Stimulated activated naive B cell treated with anti-CD40 and anti-IgM and Interleukin-4, amounts not matched to agents 10 μg/mL and 1 μg/mL and 100 μg/mL, for 72 hours (primary cell): ENCODE measurements at regions not wholly inside any gene's neighbourhood (a gene's known extent, or its start where the extent isn't known, plus 50 kb on each side); places are given as distances from the start of the nearest gene placed in this dataset.

Source experiments
- ATAC-seq, 2 donors: fragments of 150-1000 bp; cut with Tn5 transposase; replicated peaks; 2 replicates each; pipeline ENCODE4 v1.10.0; 2021; ENCODE audit warnings: moderate library complexity in 1 of 2
- DNase-seq: peaks from one replicate; pipeline ENCODE4 v3.0.0; 2021
- H3K27ac Mint-ChIP-seq: one replicate; pipeline ENCODE4 v1.8.0; 2022; ENCODE audit warnings: mild to moderate bottlenecking, mixed read lengths
- H3K27me3 Mint-ChIP-seq, 2 donors: one replicate each; pipeline ENCODE4 v1.8.0; 2022; ENCODE audit warnings: mixed read lengths in 2 of 2
- H3K36me3 Mint-ChIP-seq, 2 donors: one replicate each; pipeline ENCODE4 v1.8.0; 2022; ENCODE audit warnings: mixed read lengths in 2 of 2, mild to moderate bottlenecking in 1 of 2
- H3K4me1 Mint-ChIP-seq, 2 donors: one replicate each; pipeline ENCODE4 v1.8.0; 2022; ENCODE audit warnings: mixed read lengths in 2 of 2, mild to moderate bottlenecking in 1 of 2
- H3K4me3 Mint-ChIP-seq, 2 donors: one replicate each; pipeline ENCODE4 v1.8.0; 2022; ENCODE audit warnings: mild to moderate bottlenecking in 2 of 2, mixed read lengths in 2 of 2, moderate library complexity in 1 of 2
- H3K9me3 Mint-ChIP-seq, 2 donors: one replicate each; pipeline ENCODE4 v1.8.0; 2022; ENCODE audit warnings: mixed read lengths in 2 of 2, mild to moderate bottlenecking in 1 of 2

DNA sequence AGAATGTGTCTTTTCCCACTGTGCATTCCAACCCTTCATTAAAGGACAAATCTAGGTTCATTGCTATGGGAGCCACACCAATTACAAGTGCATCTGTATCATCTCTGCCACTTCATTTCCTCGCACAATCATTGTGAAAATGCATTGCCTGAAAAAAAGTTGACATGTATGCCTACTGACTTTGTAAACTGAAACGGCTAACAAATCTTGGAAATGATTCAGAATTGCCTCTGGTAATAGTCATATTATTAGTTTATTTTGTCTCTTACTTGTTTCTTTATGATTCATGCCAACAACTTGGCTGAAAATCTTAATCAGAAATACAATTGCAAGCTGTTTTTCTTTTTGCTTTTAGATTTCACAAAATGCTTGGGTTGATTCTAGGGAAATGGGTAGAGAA, 497.1 kb downstream of the ZIC1 start:
- H3K9me3 Mint-ChIP-seq = no peaks in the 10 kb centered on the region
- H3K4me1 Mint-ChIP-seq = no peaks in the 10 kb centered on the region
- no peaks in the 10 kb centered on the region for H3K27me3 Mint-ChIP-seq
- no peak overlapping the region for H3K4me3 Mint-ChIP-seq
- H3K27ac Mint-ChIP-seq = no peak overlapping the region
- ATAC-seq = no peak
- no peak for DNase-seq
- H3K36me3 Mint-ChIP-seq = no peaks in the 10 kb centered on the region

DNA sequence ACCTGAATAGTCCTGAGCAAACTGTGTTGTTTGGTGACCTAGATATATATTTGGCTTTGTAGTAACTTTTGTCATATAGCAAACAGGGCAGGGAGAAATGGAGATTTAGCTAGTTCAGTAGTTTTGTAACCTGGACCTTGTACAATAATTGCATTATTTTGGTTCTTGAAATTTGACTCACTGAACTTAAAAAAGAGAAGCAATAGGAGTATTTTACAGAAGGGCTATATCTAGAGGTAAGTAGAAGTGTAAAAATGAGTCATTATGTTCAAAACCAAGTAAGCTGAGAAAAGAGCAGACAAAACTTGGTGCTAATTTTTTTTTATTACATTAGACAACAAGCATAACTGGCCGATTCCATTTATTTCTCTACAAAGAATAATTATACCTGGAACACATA, 505.4 kb downstream of the ZIC1 start:
- Mint-ChIP-seq H3K4me1 (no peaks in the 10 kb centered on the region), H3K27ac (no peak overlapping the region), H3K4me3 (no peak overlapping the region), H3K9me3 (no peaks in the 10 kb centered on the region), H3K27me3 (no peaks in the 10 kb centered on the region), H3K36me3 (no peaks in the 10 kb centered on the region)
- DNase-seq = no peak
- no peak for ATAC-seq

DNA sequence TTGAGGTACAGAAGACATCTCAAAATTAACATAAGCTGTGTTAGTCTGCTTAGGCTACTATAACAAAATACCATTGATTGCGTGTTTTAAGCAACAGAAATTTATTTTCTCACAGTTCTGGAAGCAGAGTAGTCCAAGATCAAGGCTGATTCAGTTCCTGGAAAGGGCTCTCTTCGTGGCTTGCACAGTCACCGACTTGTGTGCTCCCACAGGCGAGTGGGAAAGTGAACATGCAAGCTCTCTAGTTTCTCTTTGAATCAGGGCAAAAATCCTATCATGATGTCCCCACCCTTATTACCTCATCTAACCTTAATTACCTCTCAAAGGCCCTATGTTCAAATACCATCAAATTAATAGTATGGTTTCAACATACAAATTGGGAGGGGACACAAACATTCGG, 505.9 kb downstream of the ZIC1 start:
- Mint-ChIP-seq H3K9me3 (no peaks in the 10 kb centered on the region), H3K4me3 (no peak overlapping the region), H3K36me3 (no peaks in the 10 kb centered on the region), H3K4me1 (no peaks in the 10 kb centered on the region), H3K27me3 (no peaks in the 10 kb centered on the region), H3K27ac (no peak overlapping the region)
- ATAC-seq = no peak
- DNase-seq = no peak

DNA sequence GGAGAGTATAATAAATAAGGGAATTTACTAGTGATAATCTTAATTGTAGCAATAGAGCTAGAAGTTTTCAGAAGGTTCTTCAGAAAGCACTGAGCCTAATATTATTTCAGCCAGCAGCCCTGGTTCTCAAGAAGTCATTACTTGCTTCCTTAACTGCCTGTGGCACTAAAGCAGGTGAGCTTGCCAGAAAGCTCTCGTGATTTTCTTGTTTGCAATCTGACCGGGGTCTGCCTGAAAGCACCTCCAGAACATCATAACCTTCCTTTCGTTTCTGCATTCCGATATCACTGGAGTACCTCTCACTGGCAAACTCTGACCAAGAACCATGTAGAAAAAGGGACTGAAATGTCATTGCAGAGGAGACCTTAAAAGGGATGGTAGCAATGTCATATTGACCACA, 510.3 kb downstream of the ZIC1 start:
- Mint-ChIP-seq H3K9me3 (peaks cover 2 to 3% of the 10 kb centered on the region in 2 donors), H3K27me3 (no peaks in the 10 kb centered on the region), H3K36me3 (no peaks in the 10 kb centered on the region), H3K27ac (no peak overlapping the region), H3K4me1 (no peaks in the 10 kb centered on the region), H3K4me3 (no peak overlapping the region)
- no peak for ATAC-seq
- DNase-seq = no peak

DNA sequence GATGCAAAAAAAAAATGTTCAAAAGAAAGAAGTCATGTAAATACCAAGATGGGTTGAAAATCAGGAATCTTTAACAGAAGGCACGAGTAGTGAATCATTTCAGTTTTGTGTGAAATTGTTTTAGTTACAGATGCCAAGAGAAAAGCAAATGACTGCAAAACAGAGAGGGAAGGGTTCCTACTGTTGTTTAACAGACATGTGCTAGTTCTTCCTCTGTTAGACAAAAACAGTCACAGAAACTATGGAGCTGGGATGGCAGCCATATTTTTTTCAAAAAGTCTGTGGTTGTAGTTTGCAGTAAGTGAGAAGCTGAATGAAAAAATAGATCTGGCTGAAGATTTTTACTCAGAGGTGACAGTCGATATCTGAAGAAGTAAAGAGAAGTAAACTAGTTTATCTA, 511.9 kb downstream of the ZIC1 start:
- Mint-ChIP-seq H3K36me3 (no peaks in the 10 kb centered on the region), H3K4me3 (no peak overlapping the region), H3K9me3 (peaks cover 2 to 3% of the 10 kb centered on the region in 2 donors), H3K27me3 (no peaks in the 10 kb centered on the region), H3K4me1 (no peaks in the 10 kb centered on the region), H3K27ac (no peak overlapping the region)
- ATAC-seq (no peak), DNase-seq (no peak)

DNA sequence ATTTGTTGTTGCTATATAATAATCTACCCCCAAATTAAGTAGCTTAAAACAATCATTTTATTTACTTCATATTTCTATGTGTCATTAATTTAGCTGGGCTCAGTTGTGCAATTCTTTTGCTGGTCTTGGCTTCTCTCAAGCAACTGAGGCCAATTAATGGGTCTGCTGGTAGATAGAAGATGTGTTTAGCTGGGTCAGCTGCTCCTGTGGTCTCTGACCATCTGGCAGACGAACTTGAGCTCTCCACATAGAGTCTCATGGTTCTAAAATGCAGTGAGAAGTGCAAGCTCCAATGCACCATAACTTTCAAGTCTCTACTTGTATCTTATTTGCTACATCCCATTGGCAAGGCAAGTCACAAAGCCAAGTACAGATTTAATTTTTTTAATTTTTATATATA, 515.6 kb downstream of the ZIC1 start:
- H3K36me3 Mint-ChIP-seq = no peaks in the 10 kb centered on the region
- no peaks in the 10 kb centered on the region for H3K27me3 Mint-ChIP-seq
- ATAC-seq (no peak), DNase-seq (no peak)
- no peaks in the 10 kb centered on the region for H3K4me1 Mint-ChIP-seq
- peaks cover 2 to 3% of the 10 kb centered on the region in 2 donors for H3K9me3 Mint-ChIP-seq
- H3K27ac Mint-ChIP-seq = no peak overlapping the region
- no peak overlapping the region for H3K4me3 Mint-ChIP-seq

DNA sequence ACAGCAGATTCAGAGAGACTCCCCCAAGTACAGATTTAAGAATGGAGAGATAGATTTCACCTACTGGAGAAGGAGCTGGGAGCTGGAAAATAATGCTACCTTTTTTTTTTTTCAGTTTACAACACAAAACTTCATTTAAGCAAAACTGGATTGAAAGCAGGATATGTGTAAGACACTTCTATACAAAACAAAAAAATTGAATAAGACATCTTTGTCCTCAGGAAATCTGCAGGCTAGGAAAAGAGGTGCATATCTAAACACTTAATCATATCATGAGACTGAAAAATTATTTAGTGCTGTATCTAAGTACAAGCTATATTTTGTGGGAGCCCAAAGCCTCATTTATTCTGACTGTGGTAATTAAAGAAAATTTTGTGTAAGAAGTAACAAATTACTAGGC, 516.1 kb downstream of the ZIC1 start:
- peaks cover 2 to 3% of the 10 kb centered on the region in 2 donors for H3K9me3 Mint-ChIP-seq
- no peaks in the 10 kb centered on the region for H3K4me1 Mint-ChIP-seq
- no peaks in the 10 kb centered on the region for H3K27me3 Mint-ChIP-seq
- H3K4me3 Mint-ChIP-seq = no peak overlapping the region
- H3K27ac Mint-ChIP-seq = no peak overlapping the region
- no peak for ATAC-seq
- no peaks in the 10 kb centered on the region for H3K36me3 Mint-ChIP-seq
- DNase-seq = no peak

DNA sequence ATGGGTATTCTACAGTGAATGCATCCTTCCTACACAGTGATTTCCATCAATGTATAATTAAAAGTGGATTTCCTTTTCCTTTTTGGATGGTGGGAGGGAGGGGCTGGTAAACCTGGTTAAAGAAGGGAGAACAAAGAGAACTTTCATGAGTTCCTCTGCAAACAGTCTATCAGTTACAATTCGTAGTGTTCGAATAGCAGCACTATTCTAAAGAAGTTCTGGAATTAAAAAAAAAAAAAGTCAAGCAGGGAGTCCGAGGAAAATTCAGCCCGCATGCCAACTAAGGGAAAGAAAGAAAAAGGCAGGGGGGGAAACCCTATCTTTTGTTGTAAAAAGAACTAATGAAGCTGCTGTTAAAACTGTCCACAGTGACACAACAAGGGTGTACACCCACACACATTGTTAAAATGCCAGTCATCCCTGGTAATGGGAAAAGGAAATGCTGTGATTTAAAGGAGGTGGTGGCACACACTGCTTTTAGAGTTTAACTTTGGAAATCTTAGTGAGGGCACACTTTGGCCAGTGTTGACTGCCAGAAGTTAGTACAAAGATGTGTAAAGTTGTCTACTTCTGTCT, 521.2 kb downstream of the ZIC1 start:
- DNase-seq = no peak
- no peaks in the 10 kb centered on the region for H3K27me3 Mint-ChIP-seq
- H3K9me3 Mint-ChIP-seq = no peaks in the 10 kb centered on the region
- no peak overlapping the region for H3K27ac Mint-ChIP-seq
- no peaks in the 10 kb centered on the region for H3K4me1 Mint-ChIP-seq
- H3K4me3 Mint-ChIP-seq = no peak overlapping the region
- no peaks in the 10 kb centered on the region for H3K36me3 Mint-ChIP-seq
- no peak for ATAC-seq

DNA sequence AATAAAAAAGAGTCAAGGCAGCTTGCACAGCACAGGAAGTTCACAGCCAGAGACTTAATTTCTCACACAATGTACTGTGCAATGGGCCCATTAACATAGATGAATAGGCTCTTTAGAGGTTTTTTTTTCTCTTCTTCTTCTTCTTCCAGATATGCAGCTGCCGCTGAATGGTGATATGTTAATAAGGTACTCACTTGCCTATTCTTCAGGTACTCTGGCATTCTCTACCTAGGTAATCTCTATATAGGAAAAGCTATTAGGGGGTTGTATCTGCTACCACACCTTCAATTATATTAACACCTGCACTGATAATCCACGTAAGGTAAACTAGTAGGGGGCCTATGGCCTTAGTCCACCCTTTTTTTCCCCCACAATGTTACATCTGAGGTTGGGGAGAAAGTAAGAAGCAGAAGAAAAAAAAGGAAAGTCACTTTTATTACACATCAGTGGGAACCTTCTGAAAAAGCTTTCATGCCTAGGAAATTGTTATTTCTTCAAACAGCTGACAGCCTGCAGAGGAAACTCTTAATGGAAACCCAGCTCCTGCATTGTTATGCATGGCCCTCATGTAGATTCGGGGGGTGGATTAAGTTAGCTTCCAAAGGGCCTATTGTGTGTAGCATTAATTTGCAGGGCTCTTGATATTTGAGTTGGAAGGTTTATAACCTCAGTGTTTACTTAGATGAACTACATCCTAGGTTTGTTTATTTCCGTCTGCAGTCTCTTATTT, 525.5 kb downstream of the ZIC1 start:
- DNase-seq (no peak), ATAC-seq (no peak)
- H3K36me3 Mint-ChIP-seq = no peaks in the 10 kb centered on the region
- H3K4me1 Mint-ChIP-seq = no peaks in the 10 kb centered on the region
- no peak overlapping the region for H3K4me3 Mint-ChIP-seq
- no peak overlapping the region for H3K27ac Mint-ChIP-seq
- no peaks in the 10 kb centered on the region for H3K27me3 Mint-ChIP-seq
- H3K9me3 Mint-ChIP-seq = no peaks in the 10 kb centered on the region

DNA sequence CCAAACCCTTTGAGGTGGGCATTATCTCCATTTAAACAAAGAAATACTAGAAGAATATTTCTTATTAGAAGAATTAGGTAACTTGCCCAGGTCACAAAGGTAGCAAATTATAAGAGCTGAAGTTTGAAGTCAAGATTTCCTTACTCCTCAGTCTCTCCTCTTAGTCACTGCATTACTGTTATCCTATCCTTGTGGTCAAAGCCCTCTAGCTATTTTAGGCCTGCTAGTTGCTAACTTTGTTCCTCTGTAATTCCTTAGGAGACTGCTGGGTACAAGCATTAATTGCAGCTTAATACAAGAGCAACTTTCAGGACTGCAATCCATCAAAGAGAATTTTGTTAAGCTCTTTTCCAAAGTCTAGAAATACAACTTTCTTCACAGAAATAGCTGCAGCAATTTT, 528.2 kb downstream of the ZIC1 start:
- DNase-seq (no peak), ATAC-seq (no peak)
- H3K36me3 Mint-ChIP-seq = no peaks in the 10 kb centered on the region
- no peaks in the 10 kb centered on the region for H3K9me3 Mint-ChIP-seq
- H3K27ac Mint-ChIP-seq = no peak overlapping the region
- no peak overlapping the region for H3K4me3 Mint-ChIP-seq
- H3K4me1 Mint-ChIP-seq = no peaks in the 10 kb centered on the region
- H3K27me3 Mint-ChIP-seq = no peaks in the 10 kb centered on the region

DNA sequence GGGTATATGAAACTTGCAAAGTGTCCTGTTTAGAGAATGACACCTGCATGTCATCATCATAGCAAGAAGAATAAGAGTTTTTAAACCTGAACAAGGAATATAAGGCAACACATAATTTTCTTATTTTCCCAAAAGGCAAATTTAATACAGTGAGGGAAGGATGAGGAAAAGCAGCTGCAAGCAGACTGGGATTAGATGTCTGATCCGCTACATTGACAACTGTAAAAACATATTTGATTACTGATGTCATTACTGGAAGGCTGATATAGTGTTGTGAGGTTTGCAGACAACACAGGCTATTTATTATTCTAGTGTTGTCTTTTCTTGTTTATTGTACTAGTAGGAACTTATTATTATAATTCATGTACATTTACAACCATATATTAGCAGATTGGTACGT, 528.7 kb downstream of the ZIC1 start:
- peaks cover 0 to 2% of the 10 kb centered on the region in 2 donors for H3K9me3 Mint-ChIP-seq
- H3K4me3 Mint-ChIP-seq = no peak overlapping the region
- ATAC-seq (no peak), DNase-seq (no peak)
- no peaks in the 10 kb centered on the region for H3K36me3 Mint-ChIP-seq
- H3K27me3 Mint-ChIP-seq = no peaks in the 10 kb centered on the region
- no peak overlapping the region for H3K27ac Mint-ChIP-seq
- no peaks in the 10 kb centered on the region for H3K4me1 Mint-ChIP-seq

DNA sequence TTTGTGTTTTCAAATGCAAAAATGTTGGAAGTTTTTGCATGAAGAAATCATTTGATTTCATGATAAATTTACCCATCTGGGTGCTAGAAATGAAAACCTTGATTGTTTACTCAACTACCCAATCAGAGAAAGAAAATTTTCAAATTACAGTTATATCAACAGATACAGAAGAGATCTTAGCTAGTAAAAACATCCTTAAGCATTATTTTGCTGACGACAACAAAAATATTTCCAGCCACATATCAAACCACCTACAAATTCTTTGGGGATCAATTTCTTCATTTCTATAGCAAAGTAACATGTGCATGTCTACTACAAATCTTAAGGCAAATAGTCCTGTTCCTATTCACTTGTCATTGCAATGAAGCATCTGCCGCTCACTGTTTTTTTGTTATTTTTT, 530.3 kb downstream of the ZIC1 start:
- H3K36me3 Mint-ChIP-seq = no peaks in the 10 kb centered on the region
- no peaks in the 10 kb centered on the region for H3K27me3 Mint-ChIP-seq
- H3K4me3 Mint-ChIP-seq = no peak overlapping the region
- H3K4me1 Mint-ChIP-seq = no peaks in the 10 kb centered on the region
- peaks cover 0 to 2% of the 10 kb centered on the region in 2 donors for H3K9me3 Mint-ChIP-seq
- ATAC-seq = no peak
- H3K27ac Mint-ChIP-seq = no peak overlapping the region
- no peak for DNase-seq

DNA sequence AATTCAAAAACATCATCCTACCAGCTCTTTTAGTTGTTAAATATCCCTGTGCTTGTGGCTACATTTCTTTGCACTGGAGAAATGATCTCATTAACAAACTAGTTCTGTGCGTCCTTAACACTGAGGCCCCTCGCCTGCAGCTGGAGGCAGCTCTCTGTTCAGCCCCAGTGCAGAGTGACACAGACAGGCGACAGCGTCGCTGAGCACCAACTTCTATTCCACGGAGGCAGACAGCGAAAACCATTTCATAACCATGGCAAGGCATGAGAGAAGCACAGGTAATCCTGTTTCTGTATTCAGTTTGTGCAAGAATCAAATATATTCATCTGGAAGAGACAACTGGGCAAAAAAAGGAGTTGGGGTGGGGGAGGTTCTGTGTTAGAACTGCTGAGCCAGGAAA, 530.7 kb downstream of the ZIC1 start:
- H3K27ac Mint-ChIP-seq = no peak overlapping the region
- H3K27me3 Mint-ChIP-seq = no peaks in the 10 kb centered on the region
- no peak for ATAC-seq
- H3K9me3 Mint-ChIP-seq = peaks cover 0 to 2% of the 10 kb centered on the region in 2 donors
- no peaks in the 10 kb centered on the region for H3K36me3 Mint-ChIP-seq
- H3K4me3 Mint-ChIP-seq = no peak overlapping the region
- no peak for DNase-seq
- H3K4me1 Mint-ChIP-seq = no peaks in the 10 kb centered on the region

DNA sequence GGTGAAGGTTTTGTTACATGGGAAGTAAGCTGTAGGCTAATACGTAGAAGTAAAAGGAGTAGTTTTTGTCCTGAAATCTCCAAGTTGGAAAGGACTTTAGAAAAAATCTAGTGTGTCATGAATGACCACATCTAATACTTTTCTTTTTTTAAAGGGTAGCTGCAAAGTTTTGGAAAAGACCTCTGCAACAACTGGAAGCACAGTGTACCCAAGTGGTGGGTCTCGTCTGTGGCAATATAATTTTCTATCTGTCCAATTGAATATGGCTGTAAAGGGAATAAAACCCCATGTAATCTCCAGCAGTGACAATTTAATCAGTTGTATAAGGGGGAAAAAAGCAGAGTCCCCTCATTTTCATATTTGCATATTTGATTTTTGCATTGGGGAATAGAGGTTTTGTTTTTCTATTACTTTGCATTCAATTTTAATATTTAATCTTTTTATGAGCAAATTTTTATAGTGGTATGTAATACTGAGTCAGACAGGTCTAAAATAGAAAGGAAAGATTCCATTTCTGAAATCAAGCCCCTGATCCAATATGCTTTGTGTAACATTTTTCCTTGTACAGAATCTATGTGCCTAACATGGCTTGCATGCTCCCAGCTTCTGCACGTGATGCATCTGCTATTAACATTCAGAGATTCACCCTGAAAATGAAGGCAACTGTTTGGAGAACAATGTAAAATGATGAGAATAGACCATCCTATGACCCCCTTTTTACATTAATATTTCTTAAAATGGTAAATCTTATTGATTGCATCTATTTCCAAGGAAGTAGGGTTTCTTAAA, 531.4 kb downstream of the ZIC1 start:
- Mint-ChIP-seq H3K4me3 (no peak overlapping the region), H3K36me3 (no peaks in the 10 kb centered on the region), H3K27ac (no peak overlapping the region), H3K9me3 (peaks cover 0 to 2% of the 10 kb centered on the region in 2 donors), H3K27me3 (no peaks in the 10 kb centered on the region), H3K4me1 (no peaks in the 10 kb centered on the region)
- DNase-seq = no peak
- no peak for ATAC-seq

DNA sequence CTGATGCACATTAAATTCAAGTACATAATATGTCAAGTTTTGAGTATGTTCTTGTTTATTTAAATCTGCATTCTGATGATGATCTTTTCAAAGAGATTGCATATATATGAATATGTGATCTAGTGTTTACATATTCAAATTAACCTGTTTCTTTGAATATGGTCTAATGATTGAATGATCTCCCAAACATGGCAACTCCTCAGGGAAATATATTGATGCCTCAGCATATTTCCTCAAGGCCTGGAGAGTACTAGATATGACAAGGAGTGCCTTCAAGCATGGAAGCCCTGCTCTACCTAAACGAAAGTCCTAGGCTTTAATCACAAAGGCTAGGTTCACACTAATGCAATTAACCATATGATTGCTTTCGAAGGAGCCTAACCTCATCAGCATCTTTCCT, 532.8 kb downstream of the ZIC1 start:
- Mint-ChIP-seq H3K4me3 (no peak overlapping the region), H3K36me3 (no peaks in the 10 kb centered on the region), H3K27me3 (no peaks in the 10 kb centered on the region), H3K27ac (no peak overlapping the region), H3K4me1 (no peaks in the 10 kb centered on the region), H3K9me3 (peaks cover 0 to 2% of the 10 kb centered on the region in 2 donors)
- ATAC-seq (no peak), DNase-seq (no peak)
